ENCODE measurements at regions not wholly inside any gene's neighbourhood (a gene's known extent, or its start where the extent isn't known, plus 50 kb on each side); places are given as distances from the start of the nearest gene placed in this dataset.

GRCh38 chr2:216792222-216793021 lies 67.4 kb downstream of the TNP1 start:
- H3K27ac ChIP-seq (ENCODE audit: low read length): no peak overlapping the region
- H3K4me1 ChIP-seq (ENCODE audit: control insufficient read depth, insufficient read depth, low read length): peaks cover 2% of the 10 kb centered on the region; the same call in 1 of the 2 replicates
- no peak overlapping the region for H3K4me3 ChIP-seq (ENCODE audit: low read length)
- DNase-seq (ENCODE audit: low read depth, low spot score): no peak
- no peaks in the 10 kb centered on the region for H3K27me3 ChIP-seq (ENCODE audit: control insufficient read depth, insufficient read depth, low read length)
- no peaks in the 10 kb centered on the region for H3K36me3 ChIP-seq (ENCODE audit: control insufficient read depth, insufficient read depth, low read length)
- H3K9me3 ChIP-seq (ENCODE audit: control insufficient read depth, insufficient read depth, low read length): no peaks in the 10 kb centered on the region
- WGBS (ENCODE audit: insufficient coverage, insufficient read length): no CpG with 5 or more reads among the region's 8 CpGs

GRCh38 chr2:216791303-216791702 lies 68.6 kb downstream of the TNP1 start:
- Histone ChIP-seq H3K9me3 (ENCODE audit: control insufficient read depth, insufficient read depth, low read length) (no peaks in the 10 kb centered on the region), H3K4me3 (ENCODE audit: low read length) (no peak overlapping the region), H3K4me1 (ENCODE audit: control insufficient read depth, insufficient read depth, low read length) (peaks cover 2% of the 10 kb centered on the region; the same call in 1 of the 2 replicates), H3K36me3 (ENCODE audit: control insufficient read depth, insufficient read depth, low read length) (no peaks in the 10 kb centered on the region), H3K27me3 (ENCODE audit: control insufficient read depth, insufficient read depth, low read length) (no peaks in the 10 kb centered on the region), H3K27ac (ENCODE audit: low read length) (no peak overlapping the region)
- DNase-seq (ENCODE audit: low read depth, low spot score): no peak
- WGBS (ENCODE audit: insufficient coverage, insufficient read length): no CpG with 5 or more reads among the region's 2 CpGs

GRCh38 chr2:216789081-216789480 lies 70.8 kb downstream of the TNP1 start:
- H3K9me3 ChIP-seq (ENCODE audit: control insufficient read depth, insufficient read depth, low read length): no peaks in the 10 kb centered on the region
- WGBS (ENCODE audit: insufficient coverage, insufficient read length): no CpG with 5 or more reads among the region's 5 CpGs
- H3K4me3 ChIP-seq (ENCODE audit: low read length): no peak overlapping the region
- DNase-seq (ENCODE audit: low read depth, low spot score): no peak
- H3K27me3 ChIP-seq (ENCODE audit: control insufficient read depth, insufficient read depth, low read length): no peaks in the 10 kb centered on the region
- no peak overlapping the region for H3K27ac ChIP-seq (ENCODE audit: low read length)
- no peaks in the 10 kb centered on the region for H3K36me3 ChIP-seq (ENCODE audit: control insufficient read depth, insufficient read depth, low read length)
- peaks cover 2% of the 10 kb centered on the region; the same call in 1 of the 2 replicates for H3K4me1 ChIP-seq (ENCODE audit: control insufficient read depth, insufficient read depth, low read length)

- Histone ChIP-seq H3K27me3 (ENCODE audit: control insufficient read depth, insufficient read depth, low read length) (no peaks in the 10 kb centered on the region), H3K4me1 (ENCODE audit: control insufficient read depth, insufficient read depth, low read length) (peaks cover 2% of the 10 kb centered on the region; the same call in 1 of the 2 replicates), H3K36me3 (ENCODE audit: control insufficient read depth, insufficient read depth, low read length) (no peaks in the 10 kb centered on the region), H3K27ac (ENCODE audit: low read length) (no peak overlapping the region), H3K9me3 (ENCODE audit: control insufficient read depth, insufficient read depth, low read length) (no peaks in the 10 kb centered on the region), H3K4me3 (ENCODE audit: low read length) (no peak overlapping the region)
- no CpG with 5 or more reads among the region's 7 CpGs for WGBS (ENCODE audit: insufficient coverage, insufficient read length)
- DNase-seq (ENCODE audit: low read depth, low spot score): no peak
Observed at GRCh38 chr2:216787851-216788540, 71.9 kb downstream of the TNP1 start.

GRCh38 chr2:216786676-216787075 lies 73.2 kb downstream of the TNP1 start:
- H3K9me3 ChIP-seq (ENCODE audit: control insufficient read depth, insufficient read depth, low read length): no peaks in the 10 kb centered on the region
- no peaks in the 10 kb centered on the region for H3K36me3 ChIP-seq (ENCODE audit: control insufficient read depth, insufficient read depth, low read length)
- DNase-seq (ENCODE audit: low read depth, low spot score): no peak
- no CpG with 5 or more reads among the region's 9 CpGs for WGBS (ENCODE audit: insufficient coverage, insufficient read length)
- H3K27me3 ChIP-seq (ENCODE audit: control insufficient read depth, insufficient read depth, low read length): no peaks in the 10 kb centered on the region
- H3K4me1 ChIP-seq (ENCODE audit: control insufficient read depth, insufficient read depth, low read length): peaks cover 2% of the 10 kb centered on the region; the same call in 1 of the 2 replicates
- no peak overlapping the region for H3K27ac ChIP-seq (ENCODE audit: low read length)
- H3K4me3 ChIP-seq (ENCODE audit: low read length): no peak overlapping the region

GRCh38 chr2:216784456-216784855 lies 75.4 kb downstream of the TNP1 start:
- Histone ChIP-seq H3K4me3 (ENCODE audit: low read length) (no peak overlapping the region), H3K27ac (ENCODE audit: low read length) (no peak overlapping the region), H3K36me3 (ENCODE audit: control insufficient read depth, insufficient read depth, low read length) (no peaks in the 10 kb centered on the region), H3K4me1 (ENCODE audit: control insufficient read depth, insufficient read depth, low read length) (peaks cover 2% of the 10 kb centered on the region; the same call in 1 of the 2 replicates), H3K9me3 (ENCODE audit: control insufficient read depth, insufficient read depth, low read length) (no peaks in the 10 kb centered on the region), H3K27me3 (ENCODE audit: control insufficient read depth, insufficient read depth, low read length) (no peaks in the 10 kb centered on the region)
- WGBS (ENCODE audit: insufficient coverage, insufficient read length): no CpG with 5 or more reads among the region's 3 CpGs
- DNase-seq (ENCODE audit: low read depth, low spot score): no peak

- Histone ChIP-seq H3K27me3 (ENCODE audit: control insufficient read depth, insufficient read depth, low read length) (no peaks in the 10 kb centered on the region), H3K27ac (ENCODE audit: low read length) (no peak overlapping the region), H3K9me3 (ENCODE audit: control insufficient read depth, insufficient read depth, low read length) (no peaks in the 10 kb centered on the region), H3K4me3 (ENCODE audit: low read length) (no peak overlapping the region), H3K36me3 (ENCODE audit: control insufficient read depth, insufficient read depth, low read length) (no peaks in the 10 kb centered on the region), H3K4me1 (ENCODE audit: control insufficient read depth, insufficient read depth, low read length) (no peaks in the 10 kb centered on the region)
- no peak for DNase-seq (ENCODE audit: low read depth, low spot score)
- no CpG with 5 or more reads among the region's 4 CpGs for WGBS (ENCODE audit: insufficient coverage, insufficient read length)
Observed at GRCh38 chr2:216781709-216782108, 78.2 kb downstream of the TNP1 start.

GRCh38 chr2:216780843-216781242 lies 79.0 kb downstream of the TNP1 start:
- H3K27me3 ChIP-seq (ENCODE audit: control insufficient read depth, insufficient read depth, low read length): no peaks in the 10 kb centered on the region
- no peaks in the 10 kb centered on the region for H3K9me3 ChIP-seq (ENCODE audit: control insufficient read depth, insufficient read depth, low read length)
- no peaks in the 10 kb centered on the region for H3K36me3 ChIP-seq (ENCODE audit: control insufficient read depth, insufficient read depth, low read length)
- WGBS (ENCODE audit: insufficient coverage, insufficient read length): no CpG with 5 or more reads among the region's 4 CpGs
- no peak for DNase-seq (ENCODE audit: low read depth, low spot score)
- no peak overlapping the region for H3K27ac ChIP-seq (ENCODE audit: low read length)
- H3K4me1 ChIP-seq (ENCODE audit: control insufficient read depth, insufficient read depth, low read length): no peaks in the 10 kb centered on the region
- H3K4me3 ChIP-seq (ENCODE audit: low read length): no peak overlapping the region

- H3K4me3 ChIP-seq (ENCODE audit: low read length): no peak overlapping the region
- peak; percentile 91 for DNase-seq (ENCODE audit: low read depth, low spot score)
- no peak overlapping the region for H3K27ac ChIP-seq (ENCODE audit: low read length)
- no peaks in the 10 kb centered on the region for H3K9me3 ChIP-seq (ENCODE audit: control insufficient read depth, insufficient read depth, low read length)
- no peaks in the 10 kb centered on the region for H3K36me3 ChIP-seq (ENCODE audit: control insufficient read depth, insufficient read depth, low read length)
- no peaks in the 10 kb centered on the region for H3K27me3 ChIP-seq (ENCODE audit: control insufficient read depth, insufficient read depth, low read length)
- H3K4me1 ChIP-seq (ENCODE audit: control insufficient read depth, insufficient read depth, low read length): no peaks in the 10 kb centered on the region
- no CpG with 5 or more reads among the region's 9 CpGs for WGBS (ENCODE audit: insufficient coverage, insufficient read length)
Observed at GRCh38 chr2:216777637-216778273, 82.1 kb downstream of the TNP1 start.

GRCh38 chr2:216776066-216776850 lies 80.9 kb upstream of the IGFBP5 start:
- no peaks in the 10 kb centered on the region for H3K27me3 ChIP-seq (ENCODE audit: control insufficient read depth, insufficient read depth, low read length)
- H3K36me3 ChIP-seq (ENCODE audit: control insufficient read depth, insufficient read depth, low read length): no peaks in the 10 kb centered on the region
- H3K4me1 ChIP-seq (ENCODE audit: control insufficient read depth, insufficient read depth, low read length): no peaks in the 10 kb centered on the region
- no peaks in the 10 kb centered on the region for H3K9me3 ChIP-seq (ENCODE audit: control insufficient read depth, insufficient read depth, low read length)
- no peak overlapping the region for H3K4me3 ChIP-seq (ENCODE audit: low read length)
- DNase-seq (ENCODE audit: low read depth, low spot score): no peak
- no CpG with 5 or more reads among the region's 13 CpGs for WGBS (ENCODE audit: insufficient coverage, insufficient read length)
- H3K27ac ChIP-seq (ENCODE audit: low read length): no peak overlapping the region

All from iPS DF 6.9 (cell line).